ENCODE measurements at regions not wholly inside any gene's neighbourhood (a gene's known extent, or its start where the extent isn't known, plus 50 kb on each side); places are given as distances from the start of the nearest gene placed in this dataset.

DNA sequence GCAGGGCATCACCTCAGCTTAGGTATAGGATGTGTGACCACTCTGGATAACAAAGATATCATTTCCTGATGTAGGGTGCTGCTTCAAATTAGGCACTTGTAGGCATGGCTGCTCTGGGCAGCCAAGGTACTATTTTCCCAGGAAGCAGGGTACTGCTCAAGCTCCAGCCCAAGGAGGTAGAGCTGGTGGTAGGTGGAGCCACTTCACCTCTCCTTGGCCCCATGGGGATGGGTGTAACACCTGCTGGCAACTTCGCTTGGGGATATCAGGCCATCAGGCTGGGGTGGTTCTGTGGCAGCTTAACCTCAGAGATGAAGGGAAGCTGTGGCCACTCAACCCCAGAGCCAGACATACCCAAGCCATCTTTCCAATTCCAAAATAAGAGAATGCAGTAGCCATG lies 147.1 kb upstream of the IGF1R start:
- H3K27ac Mint-ChIP-seq, result no peak overlapping the region
- no peaks in the 10 kb centered on the region for H3K4me1 Mint-ChIP-seq
- peaks cover 8% of the 10 kb centered on the region for H3K9me3 Mint-ChIP-seq
- ATAC-seq (no peak), DNase-seq (ENCODE audit: low spot score in 2 of 2) (peak in 1 of 2 donors; percentile 20)
- H3K4me3 Mint-ChIP-seq, result no peak overlapping the region
- H3K36me3 Mint-ChIP-seq, result no peaks in the 10 kb centered on the region

GRCh38 chr15:98501632-98502031 lies 146.7 kb upstream of the IGF1R start:
- no peak for ATAC-seq
- Mint-ChIP-seq H3K9me3 (peaks cover 8% of the 10 kb centered on the region), H3K4me1 (no peaks in the 10 kb centered on the region), H3K36me3 (no peaks in the 10 kb centered on the region), H3K27ac (no peak overlapping the region), H3K4me3 (no peak overlapping the region)
- peak in 1 of 2 donors; percentile 3 for DNase-seq (ENCODE audit: low spot score in 2 of 2)

- Mint-ChIP-seq H3K4me3 (no peak overlapping the region), H3K27ac (no peak overlapping the region), H3K4me1 (no peaks in the 10 kb centered on the region), H3K36me3 (no peaks in the 10 kb centered on the region), H3K9me3 (peaks cover 8% of the 10 kb centered on the region)
- ATAC-seq (no peak), DNase-seq (ENCODE audit: low spot score in 2 of 2) (peak in 1 of 2 donors; percentile 1)
Observed at GRCh38 chr15:98503970-98504369, 144.4 kb upstream of the IGF1R start.

- no peaks in the 10 kb centered on the region for H3K9me3 Mint-ChIP-seq
- DNase-seq (ENCODE audit: low spot score in 2 of 2), result peak in 1 of 2 donors; percentile 20
- no peak for ATAC-seq
- no peaks in the 10 kb centered on the region for H3K4me1 Mint-ChIP-seq
- H3K4me3 Mint-ChIP-seq, result no peak overlapping the region
- no peak overlapping the region for H3K27ac Mint-ChIP-seq
- H3K36me3 Mint-ChIP-seq, result no peaks in the 10 kb centered on the region
Observed at GRCh38 chr15:98504998-98505397, 143.3 kb upstream of the IGF1R start.

GRCh38 chr15:98505611-98506031 lies 142.7 kb upstream of the IGF1R start:
- Mint-ChIP-seq H3K36me3 (no peaks in the 10 kb centered on the region), H3K27ac (no peak overlapping the region), H3K4me3 (no peak overlapping the region), H3K4me1 (no peaks in the 10 kb centered on the region), H3K9me3 (no peaks in the 10 kb centered on the region)
- peak in 1 of 2 donors; percentile 32 for DNase-seq (ENCODE audit: low spot score in 2 of 2)
- ATAC-seq, result peak; percentile 46

DNA sequence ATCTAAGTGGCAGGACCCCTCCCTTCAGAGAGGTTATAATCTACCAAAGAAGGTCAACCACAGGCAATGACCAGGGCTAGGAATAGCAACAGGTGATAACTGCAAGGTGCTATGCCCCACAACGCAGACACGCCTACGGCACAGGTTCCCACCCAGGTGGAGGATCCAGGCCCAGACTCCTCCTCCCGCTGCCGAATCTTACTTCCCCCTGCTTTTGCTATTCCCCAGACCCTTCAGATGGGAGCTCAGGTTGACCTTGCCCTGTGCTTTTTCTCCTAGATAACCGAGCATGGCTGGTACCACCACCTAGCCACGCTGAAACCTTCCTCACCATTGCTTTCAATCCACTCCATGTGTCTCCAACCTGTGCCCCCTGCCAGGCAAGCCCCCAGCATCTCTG lies 142.2 kb upstream of the IGF1R start:
- Mint-ChIP-seq H3K4me3 (no peak overlapping the region), H3K27ac (no peak overlapping the region), H3K36me3 (no peaks in the 10 kb centered on the region), H3K4me1 (no peaks in the 10 kb centered on the region), H3K9me3 (no peaks in the 10 kb centered on the region)
- peak in 1 of 2 donors; percentile 22 for DNase-seq (ENCODE audit: low spot score in 2 of 2)
- ATAC-seq, result no peak

- Mint-ChIP-seq H3K9me3 (no peaks in the 10 kb centered on the region), H3K27ac (no peak overlapping the region), H3K4me3 (no peak overlapping the region), H3K4me1 (no peaks in the 10 kb centered on the region), H3K36me3 (no peaks in the 10 kb centered on the region)
- DNase-seq (ENCODE audit: low spot score in 2 of 2) (no peak), ATAC-seq (no peak)
Observed at GRCh38 chr15:98506711-98507110, 141.6 kb upstream of the IGF1R start.

- no peak for ATAC-seq
- no peak for DNase-seq (ENCODE audit: low spot score in 2 of 2)
- H3K4me3 Mint-ChIP-seq, result no peak overlapping the region
- H3K36me3 Mint-ChIP-seq, result no peaks in the 10 kb centered on the region
- no peaks in the 10 kb centered on the region for H3K4me1 Mint-ChIP-seq
- no peak overlapping the region for H3K27ac Mint-ChIP-seq
- no peaks in the 10 kb centered on the region for H3K9me3 Mint-ChIP-seq
Observed at GRCh38 chr15:98513428-98513986, 134.8 kb upstream of the IGF1R start.

DNA sequence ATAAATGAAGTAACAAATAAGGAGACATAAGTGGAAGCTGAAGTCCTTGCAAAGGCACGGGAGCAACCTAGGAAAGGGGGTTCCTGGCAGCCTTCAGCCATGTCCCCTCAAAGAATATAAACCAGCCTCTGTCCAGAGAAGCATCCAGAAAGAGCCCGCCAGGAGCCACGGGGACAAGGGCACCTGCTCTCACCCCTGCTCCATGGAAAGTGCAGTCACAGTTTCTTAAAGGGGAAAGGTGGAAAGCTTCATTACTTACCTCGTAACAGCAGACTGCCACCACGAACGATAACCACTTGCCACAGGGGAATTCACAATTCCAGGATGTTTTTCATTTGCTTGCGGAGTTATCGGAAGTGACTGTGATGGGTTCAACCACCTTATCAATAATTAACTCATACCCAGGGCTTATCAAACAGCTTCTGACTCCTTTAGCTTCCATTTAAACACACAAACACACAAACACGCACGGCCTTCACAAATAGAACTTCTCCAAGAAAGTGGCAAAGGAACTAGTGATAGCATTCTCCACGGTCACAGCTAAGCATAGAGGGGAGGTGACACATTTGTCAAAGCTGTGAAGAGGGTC lies 134.2 kb upstream of the IGF1R start:
- no peak for DNase-seq (ENCODE audit: low spot score in 2 of 2)
- Mint-ChIP-seq H3K4me3 (no peak overlapping the region), H3K4me1 (peaks cover 4% of the 10 kb centered on the region), H3K36me3 (no peaks in the 10 kb centered on the region), H3K9me3 (no peaks in the 10 kb centered on the region), H3K27ac (no peak overlapping the region)
- no peak for ATAC-seq

GRCh38 chr15:98518823-98519561 lies 129.3 kb upstream of the IGF1R start:
- Mint-ChIP-seq H3K36me3 (no peaks in the 10 kb centered on the region), H3K4me3 (no peak overlapping the region), H3K9me3 (no peaks in the 10 kb centered on the region), H3K4me1 (peaks cover 6% of the 10 kb centered on the region), H3K27ac (no peak overlapping the region)
- peak; percentile 10 to 55 for DNase-seq (ENCODE audit: low spot score in 2 of 2)
- ATAC-seq, result peak; percentile 69

GRCh38 chr15:98519767-98520550 lies 128.4 kb upstream of the IGF1R start:
- peaks cover 6% of the 10 kb centered on the region for H3K4me1 Mint-ChIP-seq
- DNase-seq (ENCODE audit: low spot score in 2 of 2) (no peak), ATAC-seq (no peak)
- no peak overlapping the region for H3K4me3 Mint-ChIP-seq
- H3K9me3 Mint-ChIP-seq, result no peaks in the 10 kb centered on the region
- H3K36me3 Mint-ChIP-seq, result no peaks in the 10 kb centered on the region
- no peak overlapping the region for H3K27ac Mint-ChIP-seq

GRCh38 chr15:98522127-98522526 lies 126.2 kb upstream of the IGF1R start:
- Mint-ChIP-seq H3K27ac (no peak overlapping the region), H3K4me1 (peaks cover 6% of the 10 kb centered on the region), H3K9me3 (no peaks in the 10 kb centered on the region), H3K4me3 (no peak overlapping the region), H3K36me3 (no peaks in the 10 kb centered on the region)
- DNase-seq (ENCODE audit: low spot score in 2 of 2) (no peak), ATAC-seq (no peak)

GRCh38 chr15:98523912-98524662 lies 124.3 kb upstream of the IGF1R start:
- H3K9me3 Mint-ChIP-seq, result no peaks in the 10 kb centered on the region
- peaks cover 2% of the 10 kb centered on the region for H3K4me1 Mint-ChIP-seq
- no peak overlapping the region for H3K27ac Mint-ChIP-seq
- no peaks in the 10 kb centered on the region for H3K36me3 Mint-ChIP-seq
- ATAC-seq (no peak), DNase-seq (ENCODE audit: low spot score in 2 of 2) (no peak)
- H3K4me3 Mint-ChIP-seq, result no peak overlapping the region

DNA sequence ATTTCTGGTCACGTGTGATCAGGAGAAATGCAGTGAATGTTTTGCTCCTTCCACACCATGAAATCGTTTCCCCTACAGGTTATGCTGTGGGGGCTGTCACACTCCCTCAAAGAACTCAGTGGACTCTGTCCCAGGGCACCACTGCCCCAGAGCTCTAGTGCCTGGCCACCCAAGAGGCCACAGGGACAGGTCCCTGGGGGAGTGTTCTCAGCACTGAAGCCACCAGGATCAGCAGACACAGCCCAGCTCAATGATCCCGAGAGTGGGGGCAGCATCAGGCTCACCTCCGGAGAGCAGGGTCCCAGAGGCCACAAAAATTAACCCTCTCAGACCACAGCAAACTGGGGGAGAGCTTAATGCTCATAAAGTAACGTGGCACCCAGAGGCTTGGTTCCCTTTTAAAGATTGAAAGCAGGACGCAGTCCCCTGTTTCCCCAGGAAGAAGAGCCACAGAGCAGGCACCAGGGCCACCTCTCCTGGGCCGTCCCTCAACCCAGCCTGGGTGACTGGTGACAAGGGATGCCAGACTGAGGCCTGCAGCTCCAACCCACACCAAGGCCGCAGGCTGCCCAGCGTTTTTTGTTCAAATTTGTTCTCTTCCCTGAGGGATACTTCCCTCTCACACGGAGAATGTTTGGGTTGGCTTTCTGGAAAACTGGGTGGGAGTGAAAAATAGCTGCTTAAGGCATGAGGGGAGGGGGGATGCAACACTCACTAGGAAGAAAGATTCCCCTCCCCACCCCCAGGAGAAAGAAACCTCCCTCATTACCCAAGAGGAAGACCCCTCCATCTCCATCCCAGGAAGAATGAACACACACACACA lies 123.3 kb upstream of the IGF1R start:
- H3K4me3 Mint-ChIP-seq, result no peak overlapping the region

More for the DNA sequence above, 123.3 kb upstream of the IGF1R start:
- no peak overlapping the region for H3K27ac Mint-ChIP-seq
- DNase-seq (ENCODE audit: low spot score in 2 of 2), result no peak
- H3K9me3 Mint-ChIP-seq, result no peaks in the 10 kb centered on the region
- H3K36me3 Mint-ChIP-seq, result no peaks in the 10 kb centered on the region
- H3K4me1 Mint-ChIP-seq, result no peaks in the 10 kb centered on the region
- ATAC-seq, result no peak

All from stimulated activated effector memory CD8-positive, alpha-beta T cell treated with anti-CD3 and anti-CD28 coated beads, Interleukin-12 subunit alpha, Interleukin-12 subunit beta, amount 100 ng/mL, for 72 hours (primary cell).